ENCODE measurements at regions not wholly inside any gene's neighbourhood (a gene's known extent, or its start where the extent isn't known, plus 50 kb on each side); places are given as distances from the start of the nearest gene placed in this dataset.
A peak's percentile ranks its signal among the peaks of the same experiment; 100 is the strongest.
"Not testable (repeated sequence)": the region's sequence is repeated elsewhere in the genome, so short reads cannot be mapped to it uniquely, and the experiment has no call there.

- Histone ChIP-seq H3K4me3 (ENCODE audit: low read length) (no peak overlapping the region), H3K27ac (ENCODE audit: low read length) (no peak overlapping the region), H3K36me3 (ENCODE audit: control insufficient read depth, insufficient read depth, low read length) (no peaks in the 10 kb centered on the region), H3K9me3 (replicated peaks; ENCODE audit: control insufficient read depth, low read depth, low read length) (no peaks in the 10 kb centered on the region), H3K27me3 (ENCODE audit: control insufficient read depth, insufficient read depth, low read length) (no peaks in the 10 kb centered on the region), H3K4me1 (ENCODE audit: control insufficient read depth, insufficient read depth, low read length) (no peaks in the 10 kb centered on the region)
- no peak for DNase-seq
- 60% methylated on average over 1 of the region's 2 CpGs for WGBS (ENCODE audit: insufficient coverage)
These were observed 969.7 kb downstream of the GATA3 start for GRCh38 chr10:9024210-9024609.

DNA sequence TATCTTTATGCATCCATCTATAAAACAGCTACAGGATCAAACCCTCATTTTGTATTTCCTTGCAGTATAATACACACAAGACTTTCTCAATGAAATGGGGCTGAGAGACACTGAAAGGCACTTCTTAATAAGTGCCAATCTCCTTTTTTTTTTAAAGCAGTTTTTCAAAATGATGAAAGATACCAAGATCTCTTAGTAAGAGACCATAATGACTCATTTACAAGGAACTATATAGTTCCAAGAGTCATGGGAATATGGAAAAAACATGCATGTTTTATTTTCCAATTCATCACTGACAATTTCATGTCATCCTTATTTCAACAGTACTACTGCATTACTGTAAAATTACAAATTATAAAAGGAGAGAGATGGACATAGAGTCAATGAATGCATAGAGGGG is 973.7 kb downstream of the GATA3 start:
- Histone ChIP-seq H3K27ac (ENCODE audit: low read length) (no peak overlapping the region), H3K4me3 (ENCODE audit: low read length) (no peak overlapping the region), H3K9me3 (replicated peaks; ENCODE audit: control insufficient read depth, low read depth, low read length) (no peaks in the 10 kb centered on the region), H3K27me3 (ENCODE audit: control insufficient read depth, insufficient read depth, low read length) (no peaks in the 10 kb centered on the region), H3K4me1 (ENCODE audit: control insufficient read depth, insufficient read depth, low read length) (no peaks in the 10 kb centered on the region), H3K36me3 (ENCODE audit: control insufficient read depth, insufficient read depth, low read length) (no peaks in the 10 kb centered on the region)
- no peak for DNase-seq

- H3K4me3 ChIP-seq (ENCODE audit: low read length): no peak overlapping the region
- H3K27me3 ChIP-seq (ENCODE audit: control insufficient read depth, insufficient read depth, low read length): no peaks in the 10 kb centered on the region
- no peaks in the 10 kb centered on the region for H3K9me3 ChIP-seq (replicated peaks; ENCODE audit: control insufficient read depth, low read depth, low read length)
- no peaks in the 10 kb centered on the region for H3K4me1 ChIP-seq (ENCODE audit: control insufficient read depth, insufficient read depth, low read length)
- no peak for DNase-seq
- no CpG with 5 or more reads among the region's 1 CpG for WGBS (ENCODE audit: insufficient coverage)
- no peaks in the 10 kb centered on the region for H3K36me3 ChIP-seq (ENCODE audit: control insufficient read depth, insufficient read depth, low read length)
- H3K27ac ChIP-seq (ENCODE audit: low read length): no peak overlapping the region
These were observed 980.9 kb downstream of the GATA3 start for GRCh38 chr10:9035355-9035754.

- Histone ChIP-seq H3K27ac (ENCODE audit: low read length) (no peak overlapping the region), H3K4me3 (ENCODE audit: low read length) (no peak overlapping the region), H3K36me3 (ENCODE audit: control insufficient read depth, insufficient read depth, low read length) (no peaks in the 10 kb centered on the region), H3K4me1 (ENCODE audit: control insufficient read depth, insufficient read depth, low read length) (no peaks in the 10 kb centered on the region), H3K27me3 (ENCODE audit: control insufficient read depth, insufficient read depth, low read length) (no peaks in the 10 kb centered on the region), H3K9me3 (replicated peaks; ENCODE audit: control insufficient read depth, low read depth, low read length) (no peaks in the 10 kb centered on the region)
- DNase-seq: no peak
- WGBS (ENCODE audit: insufficient coverage): 79% methylated on average over 2 of the region's 4 CpGs
These were observed 982.3 kb downstream of the GATA3 start for GRCh38 chr10:9036711-9037204.

DNA sequence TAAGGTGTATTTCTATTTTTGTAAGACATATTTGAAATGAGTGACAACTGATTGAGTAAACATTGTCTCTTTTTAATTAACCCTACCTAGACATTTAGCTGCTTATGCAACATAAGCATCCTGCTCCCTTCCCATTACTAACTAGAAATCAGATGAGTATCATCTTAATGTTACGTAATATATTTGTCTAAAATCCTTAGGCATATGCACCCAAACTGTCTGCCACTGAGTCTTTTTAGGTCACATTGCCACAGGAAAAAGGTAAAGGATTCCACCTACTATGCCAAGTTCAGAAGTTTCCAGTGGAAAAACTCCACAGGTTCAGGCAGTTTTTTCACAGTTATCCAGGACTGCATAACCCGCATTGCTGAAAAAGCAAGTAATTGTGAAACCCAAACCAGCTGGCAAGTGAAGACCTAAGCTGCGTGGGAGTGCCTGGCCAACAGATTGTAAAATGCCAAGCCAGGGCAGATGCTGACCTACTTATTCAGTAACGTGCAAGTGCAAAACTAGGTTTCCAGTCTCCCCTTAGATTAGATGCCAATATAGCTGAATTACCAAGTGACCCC is 983.7 kb downstream of the GATA3 start:
- Histone ChIP-seq H3K27ac (ENCODE audit: low read length) (no peak overlapping the region), H3K36me3 (ENCODE audit: control insufficient read depth, insufficient read depth, low read length) (no peaks in the 10 kb centered on the region), H3K4me1 (ENCODE audit: control insufficient read depth, insufficient read depth, low read length) (no peaks in the 10 kb centered on the region), H3K4me3 (ENCODE audit: low read length) (no peak overlapping the region), H3K9me3 (replicated peaks; ENCODE audit: control insufficient read depth, low read depth, low read length) (no peaks in the 10 kb centered on the region), H3K27me3 (ENCODE audit: control insufficient read depth, insufficient read depth, low read length) (no peaks in the 10 kb centered on the region)
- DNase-seq: peak; percentile 1
- WGBS (ENCODE audit: insufficient coverage): 79% methylated on average over 2 of the region's 4 CpGs

GRCh38 chr10:9043466-9043865 is 989.0 kb downstream of the GATA3 start:
- WGBS (ENCODE audit: insufficient coverage): 38% methylated on average over 1 of the region's 2 CpGs
- no peak for DNase-seq
- Histone ChIP-seq H3K27ac (ENCODE audit: low read length) (no peak overlapping the region), H3K36me3 (ENCODE audit: control insufficient read depth, insufficient read depth, low read length) (no peaks in the 10 kb centered on the region), H3K9me3 (replicated peaks; ENCODE audit: control insufficient read depth, low read depth, low read length) (no peaks in the 10 kb centered on the region), H3K4me1 (ENCODE audit: control insufficient read depth, insufficient read depth, low read length) (no peaks in the 10 kb centered on the region), H3K27me3 (ENCODE audit: control insufficient read depth, insufficient read depth, low read length) (no peaks in the 10 kb centered on the region), H3K4me3 (ENCODE audit: low read length) (no peak overlapping the region)

- Histone ChIP-seq H3K27me3 (ENCODE audit: control insufficient read depth, insufficient read depth, low read length) (no peaks in the 10 kb centered on the region), H3K36me3 (ENCODE audit: control insufficient read depth, insufficient read depth, low read length) (no peaks in the 10 kb centered on the region), H3K4me1 (ENCODE audit: control insufficient read depth, insufficient read depth, low read length) (no peaks in the 10 kb centered on the region), H3K9me3 (replicated peaks; ENCODE audit: control insufficient read depth, low read depth, low read length) (peaks cover 2% of the 10 kb centered on the region), H3K4me3 (ENCODE audit: low read length) (no peak overlapping the region), H3K27ac (ENCODE audit: low read length) (no peak overlapping the region)
- no peak for DNase-seq
These were observed 990.8 kb downstream of the GATA3 start for GRCh38 chr10:9045311-9045710.

DNA sequence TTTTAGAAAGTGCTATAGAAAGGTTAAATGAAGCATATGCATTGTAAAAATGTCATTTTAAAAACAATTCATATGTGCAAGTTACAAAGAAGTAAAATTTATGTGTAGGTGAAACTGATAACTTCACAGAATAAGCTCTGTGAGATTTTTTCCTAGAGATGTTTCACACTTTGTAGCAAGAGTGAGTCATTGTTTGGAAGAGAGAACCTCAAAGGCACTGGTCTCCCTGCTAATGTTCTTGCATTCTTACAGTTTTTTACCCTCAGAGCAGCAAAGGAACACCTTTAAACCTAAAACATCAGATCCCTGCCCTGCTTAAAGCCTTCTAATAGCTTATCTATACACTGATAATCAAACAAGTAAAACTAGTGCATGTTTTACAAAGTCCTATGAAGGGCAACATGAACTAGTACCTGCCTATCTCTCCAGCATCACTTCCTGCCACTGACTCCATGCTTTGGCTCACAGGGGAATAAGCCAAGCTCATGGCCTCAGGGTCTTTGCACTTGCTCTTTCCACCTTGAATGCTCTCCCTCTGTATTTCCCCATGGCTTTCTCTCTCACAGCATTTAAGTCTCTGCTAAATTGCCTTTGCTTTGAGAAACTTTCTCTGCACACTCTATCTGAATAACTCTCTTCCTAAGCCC is 997.0 kb downstream of the GATA3 start:
- Histone ChIP-seq H3K27ac (ENCODE audit: low read length) (no peak overlapping the region), H3K36me3 (ENCODE audit: control insufficient read depth, insufficient read depth, low read length) (no peaks in the 10 kb centered on the region), H3K4me1 (ENCODE audit: control insufficient read depth, insufficient read depth, low read length) (no peaks in the 10 kb centered on the region), H3K27me3 (ENCODE audit: control insufficient read depth, insufficient read depth, low read length) (no peaks in the 10 kb centered on the region), H3K4me3 (ENCODE audit: low read length) (no peak overlapping the region), H3K9me3 (replicated peaks; ENCODE audit: control insufficient read depth, low read depth, low read length) (peaks cover 2% of the 10 kb centered on the region)
- no peak for DNase-seq

- Histone ChIP-seq H3K27ac (ENCODE audit: low read length) (no peak overlapping the region), H3K9me3 (replicated peaks; ENCODE audit: control insufficient read depth, low read depth, low read length) (peaks cover 2% of the 10 kb centered on the region), H3K36me3 (ENCODE audit: control insufficient read depth, insufficient read depth, low read length) (no peaks in the 10 kb centered on the region), H3K4me1 (ENCODE audit: control insufficient read depth, insufficient read depth, low read length) (no peaks in the 10 kb centered on the region), H3K27me3 (ENCODE audit: control insufficient read depth, insufficient read depth, low read length) (no peaks in the 10 kb centered on the region), H3K4me3 (ENCODE audit: low read length) (no peak overlapping the region)
- no peak for DNase-seq
- WGBS (ENCODE audit: insufficient coverage): 86% methylated on average over 1 of the region's 1 CpG
These were observed 998.3 kb downstream of the GATA3 start for GRCh38 chr10:9052767-9053166.

DNA sequence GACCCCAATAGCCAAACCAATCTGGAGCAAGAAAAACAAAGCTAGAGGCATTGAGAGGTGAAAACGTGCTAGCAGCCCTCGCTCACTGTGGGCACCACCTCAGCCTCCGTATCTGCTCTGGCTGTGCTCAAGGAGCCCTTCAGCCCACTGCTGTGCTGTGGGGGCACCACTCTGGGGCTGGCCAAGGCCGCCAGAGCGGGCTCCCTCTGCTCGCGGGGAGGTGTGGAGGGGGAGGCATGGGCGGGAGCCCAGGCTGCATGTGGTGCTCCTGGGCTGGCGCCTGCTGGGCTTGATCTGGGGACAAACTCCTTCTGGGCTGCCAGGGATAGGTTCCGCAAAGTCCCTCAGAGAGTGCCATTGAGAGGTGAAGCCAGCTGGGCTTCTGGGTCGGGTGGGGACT is 1002.0 kb downstream of the GATA3 start:
- no peak for DNase-seq
- Histone ChIP-seq H3K4me3 (ENCODE audit: low read length) (no peak overlapping the region), H3K27me3 (ENCODE audit: control insufficient read depth, insufficient read depth, low read length) (no peaks in the 10 kb centered on the region), H3K36me3 (ENCODE audit: control insufficient read depth, insufficient read depth, low read length) (no peaks in the 10 kb centered on the region), H3K9me3 (replicated peaks; ENCODE audit: control insufficient read depth, low read depth, low read length) (no peaks in the 10 kb centered on the region), H3K27ac (ENCODE audit: low read length) (no peak overlapping the region), H3K4me1 (ENCODE audit: control insufficient read depth, insufficient read depth, low read length) (no peaks in the 10 kb centered on the region)
- WGBS (ENCODE audit: insufficient coverage): 78% methylated on average over 5 of the region's 11 CpGs

DNA sequence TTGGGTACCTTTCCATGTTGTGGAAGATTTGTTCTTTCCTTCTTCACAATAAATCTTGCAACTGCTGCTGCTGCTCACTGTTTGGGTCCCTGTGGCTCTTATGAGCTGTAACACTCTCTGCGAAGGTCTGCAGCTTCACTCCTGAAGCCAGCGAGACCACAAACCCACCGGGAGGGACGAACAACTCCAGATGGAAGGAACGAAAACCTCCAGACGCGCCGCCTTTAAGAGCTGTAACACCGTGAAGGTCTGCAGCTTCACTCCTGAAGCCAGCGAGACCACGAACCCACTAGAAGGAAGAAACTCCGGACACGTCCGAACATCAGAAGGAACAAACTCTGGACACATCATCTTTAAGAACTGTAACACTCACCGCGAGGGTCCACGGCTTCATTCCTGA is 1002.8 kb downstream of the GATA3 start:
- not testable (repeated sequence) for H3K9me3 ChIP-seq (replicated peaks; ENCODE audit: control insufficient read depth, low read depth, low read length); H3K4me1 ChIP-seq (ENCODE audit: control insufficient read depth, insufficient read depth, low read length); DNase-seq; H3K36me3 ChIP-seq (ENCODE audit: control insufficient read depth, insufficient read depth, low read length); H3K4me3 ChIP-seq (ENCODE audit: low read length); H3K27ac ChIP-seq (ENCODE audit: low read length); H3K27me3 ChIP-seq (ENCODE audit: control insufficient read depth, insufficient read depth, low read length)
- 92% methylated on average over 13 of the region's 17 CpGs for WGBS (ENCODE audit: insufficient coverage)
